Astrocyte (in vitro differentiated cells and primary cell): ENCODE measurements at regions not wholly inside any gene's neighbourhood (a gene's known extent, or its start where the extent isn't known, plus 50 kb on each side); places are given as distances from the start of the nearest gene placed in this dataset.

Source experiments
- EZH2 ChIP-seq: IDR thresholded peaks from 2 replicates; pipeline ENCODE4 v1.6.1; 2012; ENCODE audit warnings: mild to moderate bottlenecking, low read length, inconsistent platforms; ENCODE audit not compliant: insufficient read depth
- TF ChIP-seq, protein P1 (sequence below): IDR thresholded peaks from 2 replicates; pipeline ENCODE4 v1.5.1; 2011; ENCODE audit warnings: low read depth, mild to moderate bottlenecking, inconsistent platforms, low read length, moderate library complexity; ENCODE audit not compliant: insufficient read depth

GRCh38 chr1:87165177-87165576 is 163.5 kb upstream of the LMO4 start:
- TF ChIP-seq EZH2: no peak
- TF ChIP-seq, protein P1, sequence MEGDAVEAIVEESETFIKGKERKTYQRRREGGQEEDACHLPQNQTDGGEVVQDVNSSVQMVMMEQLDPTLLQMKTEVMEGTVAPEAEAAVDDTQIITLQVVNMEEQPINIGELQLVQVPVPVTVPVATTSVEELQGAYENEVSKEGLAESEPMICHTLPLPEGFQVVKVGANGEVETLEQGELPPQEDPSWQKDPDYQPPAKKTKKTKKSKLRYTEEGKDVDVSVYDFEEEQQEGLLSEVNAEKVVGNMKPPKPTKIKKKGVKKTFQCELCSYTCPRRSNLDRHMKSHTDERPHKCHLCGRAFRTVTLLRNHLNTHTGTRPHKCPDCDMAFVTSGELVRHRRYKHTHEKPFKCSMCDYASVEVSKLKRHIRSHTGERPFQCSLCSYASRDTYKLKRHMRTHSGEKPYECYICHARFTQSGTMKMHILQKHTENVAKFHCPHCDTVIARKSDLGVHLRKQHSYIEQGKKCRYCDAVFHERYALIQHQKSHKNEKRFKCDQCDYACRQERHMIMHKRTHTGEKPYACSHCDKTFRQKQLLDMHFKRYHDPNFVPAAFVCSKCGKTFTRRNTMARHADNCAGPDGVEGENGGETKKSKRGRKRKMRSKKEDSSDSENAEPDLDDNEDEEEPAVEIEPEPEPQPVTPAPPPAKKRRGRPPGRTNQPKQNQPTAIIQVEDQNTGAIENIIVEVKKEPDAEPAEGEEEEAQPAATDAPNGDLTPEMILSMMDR: no peak
